ENCODE measurements at regions not wholly inside any gene's neighbourhood (a gene's known extent, or its start where the extent isn't known, plus 50 kb on each side); places are given as distances from the start of the nearest gene placed in this dataset.

DNA sequence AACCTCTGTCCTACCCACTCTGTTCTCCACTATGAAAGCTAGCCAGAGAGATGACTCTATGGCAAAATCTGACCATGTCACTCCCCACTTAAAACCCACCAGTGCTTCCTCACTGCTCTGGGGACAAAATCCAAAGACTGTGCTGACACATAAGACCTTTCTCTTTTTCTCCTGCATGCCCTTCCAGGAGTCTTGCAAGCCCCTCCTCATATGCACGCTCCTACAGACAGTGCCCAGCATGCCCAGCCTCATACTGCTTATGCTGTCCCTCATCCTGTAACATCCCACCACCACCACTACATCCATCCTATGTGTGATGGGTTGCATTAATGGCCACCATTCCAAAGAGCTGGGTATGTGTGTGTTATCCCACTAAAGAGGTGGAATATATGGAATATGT, 118.3 kb downstream of the BUD13 start:
- TF ChIP-seq, protein P1, sequence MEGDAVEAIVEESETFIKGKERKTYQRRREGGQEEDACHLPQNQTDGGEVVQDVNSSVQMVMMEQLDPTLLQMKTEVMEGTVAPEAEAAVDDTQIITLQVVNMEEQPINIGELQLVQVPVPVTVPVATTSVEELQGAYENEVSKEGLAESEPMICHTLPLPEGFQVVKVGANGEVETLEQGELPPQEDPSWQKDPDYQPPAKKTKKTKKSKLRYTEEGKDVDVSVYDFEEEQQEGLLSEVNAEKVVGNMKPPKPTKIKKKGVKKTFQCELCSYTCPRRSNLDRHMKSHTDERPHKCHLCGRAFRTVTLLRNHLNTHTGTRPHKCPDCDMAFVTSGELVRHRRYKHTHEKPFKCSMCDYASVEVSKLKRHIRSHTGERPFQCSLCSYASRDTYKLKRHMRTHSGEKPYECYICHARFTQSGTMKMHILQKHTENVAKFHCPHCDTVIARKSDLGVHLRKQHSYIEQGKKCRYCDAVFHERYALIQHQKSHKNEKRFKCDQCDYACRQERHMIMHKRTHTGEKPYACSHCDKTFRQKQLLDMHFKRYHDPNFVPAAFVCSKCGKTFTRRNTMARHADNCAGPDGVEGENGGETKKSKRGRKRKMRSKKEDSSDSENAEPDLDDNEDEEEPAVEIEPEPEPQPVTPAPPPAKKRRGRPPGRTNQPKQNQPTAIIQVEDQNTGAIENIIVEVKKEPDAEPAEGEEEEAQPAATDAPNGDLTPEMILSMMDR (conservative IDR thresholded peaks at IDR 0.05; ENCODE audit: low read depth, low read length) = no peak
- H3K4me3 ChIP-seq (ENCODE audit: low read length) = no peak overlapping the region
- no peak for DNase-seq (ENCODE audit: low read depth)

DNA sequence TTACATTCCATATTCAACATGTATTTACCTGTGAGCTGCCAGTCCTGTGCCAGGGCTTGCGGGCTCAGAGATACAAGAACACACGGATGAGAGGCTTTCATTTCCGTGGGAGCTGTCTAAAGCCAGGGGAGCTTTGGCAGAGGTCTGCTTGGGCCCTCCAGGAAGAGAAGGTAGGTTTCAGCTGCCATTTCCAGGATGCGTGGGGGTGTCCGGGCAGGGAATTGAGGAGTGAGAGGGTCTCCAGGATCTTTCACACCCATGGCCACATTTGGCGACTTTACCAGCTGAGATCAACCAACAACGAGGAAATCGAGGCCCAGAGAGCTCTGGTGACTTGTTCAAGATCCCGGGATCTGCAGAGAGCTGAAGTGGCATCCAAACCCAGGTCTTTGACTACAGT, 119.6 kb downstream of the BUD13 start:
- TF ChIP-seq, protein P1 (conservative IDR thresholded peaks at IDR 0.05; ENCODE audit: low read depth, low read length) = no peak
- no peak overlapping the region for H3K4me3 ChIP-seq (ENCODE audit: low read length)

DNA sequence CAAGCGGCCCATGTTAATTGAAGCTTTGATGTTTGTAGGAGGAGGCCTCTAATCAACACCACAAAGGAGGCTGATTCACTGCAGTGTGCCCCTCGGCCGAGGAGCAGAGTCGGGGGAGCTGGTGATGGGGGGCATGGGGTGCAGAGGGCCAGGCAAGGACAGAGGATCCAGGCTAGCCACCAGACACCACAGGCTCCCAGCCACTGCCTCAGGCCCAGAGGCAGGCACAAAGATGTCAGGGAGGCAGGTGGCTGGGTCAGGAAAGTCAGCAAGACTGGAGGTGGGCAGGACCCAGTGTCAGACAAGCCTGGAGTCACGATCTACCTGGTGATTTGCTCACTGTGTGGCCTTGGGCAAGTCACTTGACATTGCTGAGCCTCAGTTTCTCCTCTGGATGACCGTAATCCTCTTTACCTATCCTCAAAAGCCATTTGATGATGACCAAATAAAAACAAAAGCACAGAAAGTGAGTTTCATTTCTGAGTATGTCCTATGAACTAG, 121.0 kb downstream of the BUD13 start:
- no peak overlapping the region for H3K4me3 ChIP-seq (ENCODE audit: low read length)
- TF ChIP-seq, protein P1 (conservative IDR thresholded peaks at IDR 0.05; ENCODE audit: low read depth, low read length) = no peak
- no peak for DNase-seq (ENCODE audit: low read depth)

More for the DNA sequence above, 119.6 kb downstream of the BUD13 start:
- DNase-seq (ENCODE audit: low read depth) = no peak

DNA sequence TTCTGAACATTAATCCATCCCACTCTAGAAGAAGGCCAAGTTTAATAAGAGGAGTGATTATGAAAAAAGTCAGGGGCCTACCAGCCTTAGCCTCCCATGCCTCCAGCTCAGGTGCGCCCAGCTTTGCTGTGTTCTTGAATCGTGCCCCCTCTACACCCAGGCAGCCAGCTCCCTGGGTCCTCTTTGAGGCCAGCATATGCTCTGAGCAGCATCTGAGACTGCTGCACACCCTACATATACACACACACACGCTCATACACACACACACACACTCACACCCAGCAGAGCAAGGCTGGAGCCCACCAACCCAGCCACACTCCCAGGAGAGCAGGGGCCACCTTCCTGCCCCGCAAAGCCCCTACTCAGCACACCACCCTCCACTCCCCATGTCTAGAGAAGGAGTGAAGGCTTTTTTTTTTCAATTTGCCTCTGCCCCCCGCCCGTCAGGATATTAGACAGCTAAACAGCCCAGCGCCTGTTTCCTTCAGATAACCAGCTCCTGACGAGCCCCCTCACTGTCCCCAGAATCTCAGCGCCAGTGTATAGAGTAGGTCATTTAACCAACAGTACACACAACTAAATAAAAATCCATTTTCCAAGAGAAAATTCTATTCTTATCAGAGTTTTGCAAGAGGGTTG, 121.6 kb downstream of the BUD13 start:
- TF ChIP-seq, protein P1 (conservative IDR thresholded peaks at IDR 0.05; ENCODE audit: low read depth, low read length) = no peak
- H3K4me3 ChIP-seq (ENCODE audit: low read length) = no peak overlapping the region
- DNase-seq (ENCODE audit: low read depth) = no peak

DNA sequence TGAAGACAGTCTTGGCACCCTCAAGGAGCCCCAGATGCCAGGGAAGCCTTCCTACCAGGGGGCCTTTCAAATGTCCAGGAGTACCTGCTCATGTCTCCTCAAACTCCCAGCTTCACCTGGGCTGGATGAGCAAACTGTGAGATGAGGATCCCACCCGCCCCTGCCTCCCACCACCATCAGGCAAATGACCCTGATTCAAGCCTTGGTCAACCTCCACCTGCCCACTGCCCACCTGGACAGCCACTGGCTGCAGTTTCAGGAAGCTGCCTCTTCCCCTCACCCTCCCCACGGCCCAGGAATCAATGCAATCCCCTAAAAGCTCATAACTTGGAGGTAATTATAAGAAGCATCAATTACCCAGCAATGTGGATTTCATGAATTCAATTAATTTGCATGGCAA, 122.7 kb downstream of the BUD13 start:
- TF ChIP-seq, protein P1 (conservative IDR thresholded peaks at IDR 0.05; ENCODE audit: low read depth, low read length) = no peak
- DNase-seq (ENCODE audit: low read depth) = no peak
- no peak overlapping the region for H3K4me3 ChIP-seq (ENCODE audit: low read length)

DNA sequence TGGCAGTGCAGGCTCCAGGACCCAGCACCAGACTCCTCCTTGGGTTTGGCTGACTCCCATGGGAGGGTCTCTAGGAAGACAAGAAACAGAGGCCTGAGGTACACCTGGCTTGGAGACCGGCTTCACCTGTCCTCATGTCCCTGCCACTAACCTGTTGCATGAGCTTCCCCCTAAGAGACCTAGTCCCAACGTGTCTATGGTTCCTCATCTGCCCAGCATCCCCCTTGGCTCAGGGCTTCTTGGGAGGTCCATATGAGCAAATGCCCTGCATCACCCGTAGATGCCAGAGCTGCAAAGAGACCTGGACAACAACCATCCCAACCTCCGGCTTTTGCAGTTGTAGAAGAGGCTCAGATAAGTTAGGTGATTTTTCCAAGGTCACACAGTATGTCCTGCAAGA, 123.5 kb downstream of the BUD13 start:
- no peak overlapping the region for H3K4me3 ChIP-seq (ENCODE audit: low read length)
- DNase-seq (ENCODE audit: low read depth) = no peak
- TF ChIP-seq, protein P1 (conservative IDR thresholded peaks at IDR 0.05; ENCODE audit: low read depth, low read length) = no peak

Data from retinal pigment epithelial cell (primary cell).